Testis (tissue), 2 donors: ENCODE measurements at regions not wholly inside any gene's neighbourhood (a gene's known extent, or its start where the extent isn't known, plus 50 kb on each side); places are given as distances from the start of the nearest gene placed in this dataset.

ENCODE experiments used
- CTCF ChIP-seq, 3 experiments: fragments of 450-650 bp in 2 of 3; fragments of 200-600 bp in 1 of 3; sonication (generic) in 1 of 3; IDR thresholded peaks; one replicate each; pipeline ENCODE4 v1.5.1; 2016 to 2019; ENCODE audit warnings: antibody characterized with exemption in 3 of 3, mild to moderate bottlenecking in 2 of 3, moderate library complexity in 1 of 3
- POLR2A ChIP-seq: fragments of 450-650 bp; IDR thresholded peaks from one replicate; pipeline ENCODE4 v1.6.1; 2017; ENCODE audit warnings: antibody characterized with exemption, mild to moderate bottlenecking, moderate library complexity

DNA sequence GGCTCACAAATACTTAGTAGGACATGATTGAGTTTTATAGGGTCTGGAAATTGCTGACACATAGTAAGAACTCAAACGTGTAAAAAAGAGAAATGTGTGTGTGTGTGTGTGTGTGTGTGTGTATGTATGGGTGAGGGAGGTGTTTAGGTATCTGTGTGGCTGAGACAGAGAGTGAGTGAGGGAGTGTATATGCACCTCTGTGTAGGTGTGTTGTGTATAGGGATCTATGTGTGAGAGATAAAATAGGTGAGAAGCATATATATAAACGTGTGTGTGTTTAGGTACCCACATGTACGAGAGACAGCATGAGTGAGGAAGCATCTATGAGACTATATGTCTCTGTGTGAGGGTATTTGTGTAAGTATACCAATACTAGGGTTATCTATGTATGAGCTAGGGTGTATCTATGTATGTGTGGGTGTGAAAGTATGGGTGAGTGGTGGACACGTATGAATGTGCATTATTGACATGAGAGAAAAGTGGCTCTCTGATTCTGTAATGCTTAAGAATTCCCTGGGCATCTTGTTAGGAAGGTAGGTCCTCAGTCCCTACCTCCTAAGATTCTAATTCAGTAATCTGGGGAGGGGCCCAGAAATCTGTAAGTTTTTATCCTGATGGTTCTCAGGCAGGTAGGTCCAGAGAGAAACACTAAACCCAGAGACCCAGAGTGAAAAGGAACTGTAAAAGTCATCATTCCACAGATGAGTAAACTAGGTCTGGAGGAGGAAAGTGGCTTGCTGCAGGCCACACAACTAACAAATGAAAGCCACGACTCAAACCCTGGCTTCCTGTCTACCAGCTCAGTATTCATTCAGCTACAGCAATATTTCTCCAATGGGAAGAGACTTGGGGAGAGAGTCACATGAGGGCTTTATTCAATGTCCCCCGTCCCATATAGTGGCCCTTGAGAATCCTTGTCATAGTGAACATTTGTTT lies 237.0 kb downstream of the IDS start:
- no peak for TF ChIP-seq POLR2A
- no peak for TF ChIP-seq CTCF (IDR thresholded peaks at IDR 0.05)
